Endothelial cell (in vitro differentiated cells): ENCODE measurements at regions not wholly inside any gene's neighbourhood (a gene's known extent, or its start where the extent isn't known, plus 50 kb on each side); places are given as distances from the start of the nearest gene placed in this dataset.

Experiments used
- DNase-seq: peaks from one replicate; pipeline ENCODE4 v3.0.0; 2021; ENCODE audit warnings: low spot score
- H3K27ac Mint-ChIP-seq: one replicate; pipeline ENCODE4 v1.8.0; 2021; ENCODE audit warnings: mixed read lengths, inconsistent platforms; ENCODE audit not compliant: unreplicated experiment
- H3K27me3 Mint-ChIP-seq: one replicate; pipeline ENCODE4 v1.8.0; 2021; ENCODE audit warnings: mild to moderate bottlenecking, moderate library complexity, mixed read lengths, inconsistent platforms; ENCODE audit not compliant: unreplicated experiment
- H3K36me3 Mint-ChIP-seq: one replicate; pipeline ENCODE4 v1.8.0; 2021; ENCODE audit warnings: mild to moderate bottlenecking, low read depth, mixed read lengths, inconsistent platforms; ENCODE audit not compliant: unreplicated experiment
- H3K4me1 Mint-ChIP-seq: one replicate; pipeline ENCODE4 v1.8.0; 2021; ENCODE audit warnings: mild to moderate bottlenecking, mixed read lengths, inconsistent platforms; ENCODE audit not compliant: unreplicated experiment
- H3K4me3 Mint-ChIP-seq: one replicate; pipeline ENCODE4 v1.8.0; 2021; ENCODE audit warnings: mild to moderate bottlenecking, mixed read lengths, inconsistent platforms; ENCODE audit not compliant: unreplicated experiment
- H3K9me3 Mint-ChIP-seq: one replicate; pipeline ENCODE4 v1.8.0; 2021; ENCODE audit warnings: mixed read lengths, inconsistent platforms; ENCODE audit not compliant: unreplicated experiment
- TF ChIP-seq, protein P1 (sequence below): fragments of 200-600 bp; sonication (generic); IDR thresholded peaks from one replicate; pipeline ENCODE4 v1.5.0; 2021; ENCODE audit warnings: antibody characterized with exemption; ENCODE audit not compliant: unreplicated experiment

DNA sequence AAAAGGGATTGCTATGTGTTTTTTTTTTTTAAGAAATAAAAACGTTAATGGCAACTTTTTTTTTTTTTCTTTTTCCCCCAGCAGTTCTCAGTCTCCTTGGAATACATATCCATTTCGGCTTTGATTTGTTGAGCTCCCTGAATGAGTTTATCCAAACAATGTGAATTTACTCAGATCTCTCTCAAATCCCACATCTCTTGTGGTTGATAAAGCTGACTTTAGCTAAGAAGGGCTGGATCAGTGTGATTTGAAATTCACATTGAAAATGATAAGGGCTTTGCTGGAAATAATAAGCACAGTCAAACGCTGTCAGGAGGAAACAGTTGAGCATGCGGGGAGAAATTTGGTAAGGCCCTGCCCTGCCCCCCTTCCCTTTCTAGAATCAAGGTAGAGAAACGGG is 74.1 kb upstream of the IRX3 start:
- H3K4me1 Mint-ChIP-seq, result peaks cover 16% of the 10 kb centered on the region
- DNase-seq, result no peak
- peaks cover 4% of the 10 kb centered on the region for H3K27me3 Mint-ChIP-seq
- H3K4me3 Mint-ChIP-seq, result no peak overlapping the region
- TF ChIP-seq, protein P1, sequence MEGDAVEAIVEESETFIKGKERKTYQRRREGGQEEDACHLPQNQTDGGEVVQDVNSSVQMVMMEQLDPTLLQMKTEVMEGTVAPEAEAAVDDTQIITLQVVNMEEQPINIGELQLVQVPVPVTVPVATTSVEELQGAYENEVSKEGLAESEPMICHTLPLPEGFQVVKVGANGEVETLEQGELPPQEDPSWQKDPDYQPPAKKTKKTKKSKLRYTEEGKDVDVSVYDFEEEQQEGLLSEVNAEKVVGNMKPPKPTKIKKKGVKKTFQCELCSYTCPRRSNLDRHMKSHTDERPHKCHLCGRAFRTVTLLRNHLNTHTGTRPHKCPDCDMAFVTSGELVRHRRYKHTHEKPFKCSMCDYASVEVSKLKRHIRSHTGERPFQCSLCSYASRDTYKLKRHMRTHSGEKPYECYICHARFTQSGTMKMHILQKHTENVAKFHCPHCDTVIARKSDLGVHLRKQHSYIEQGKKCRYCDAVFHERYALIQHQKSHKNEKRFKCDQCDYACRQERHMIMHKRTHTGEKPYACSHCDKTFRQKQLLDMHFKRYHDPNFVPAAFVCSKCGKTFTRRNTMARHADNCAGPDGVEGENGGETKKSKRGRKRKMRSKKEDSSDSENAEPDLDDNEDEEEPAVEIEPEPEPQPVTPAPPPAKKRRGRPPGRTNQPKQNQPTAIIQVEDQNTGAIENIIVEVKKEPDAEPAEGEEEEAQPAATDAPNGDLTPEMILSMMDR, result no peak
- no peaks in the 10 kb centered on the region for H3K9me3 Mint-ChIP-seq
- no peak overlapping the region for H3K27ac Mint-ChIP-seq
- no peaks in the 10 kb centered on the region for H3K36me3 Mint-ChIP-seq

DNA sequence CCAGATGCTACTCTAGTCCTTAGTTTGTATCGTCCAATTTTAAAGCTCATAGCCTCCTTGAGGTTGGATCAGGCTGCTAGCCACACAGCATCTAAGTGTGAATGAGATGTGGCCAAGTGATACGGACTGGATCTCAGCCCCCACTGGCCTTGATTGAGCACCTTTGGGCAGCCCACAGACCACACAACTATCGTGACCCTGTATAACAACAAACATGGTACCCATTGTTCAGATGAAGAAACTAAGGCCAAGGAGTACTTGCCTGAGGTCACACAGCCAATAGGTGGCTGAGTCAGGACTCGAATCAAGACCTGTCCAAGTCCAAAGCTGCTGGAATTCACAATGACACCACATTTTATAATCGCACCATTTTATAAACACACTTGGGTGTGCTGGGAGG is 73.0 kb upstream of the IRX3 start:
- Mint-ChIP-seq H3K27ac (no peak overlapping the region), H3K4me1 (peaks cover 16% of the 10 kb centered on the region), H3K9me3 (no peaks in the 10 kb centered on the region), H3K4me3 (no peak overlapping the region), H3K36me3 (peaks cover under 1% of the 10 kb centered on the region), H3K27me3 (peaks cover 4% of the 10 kb centered on the region)
- TF ChIP-seq, protein P1, result no peak
- no peak for DNase-seq

DNA sequence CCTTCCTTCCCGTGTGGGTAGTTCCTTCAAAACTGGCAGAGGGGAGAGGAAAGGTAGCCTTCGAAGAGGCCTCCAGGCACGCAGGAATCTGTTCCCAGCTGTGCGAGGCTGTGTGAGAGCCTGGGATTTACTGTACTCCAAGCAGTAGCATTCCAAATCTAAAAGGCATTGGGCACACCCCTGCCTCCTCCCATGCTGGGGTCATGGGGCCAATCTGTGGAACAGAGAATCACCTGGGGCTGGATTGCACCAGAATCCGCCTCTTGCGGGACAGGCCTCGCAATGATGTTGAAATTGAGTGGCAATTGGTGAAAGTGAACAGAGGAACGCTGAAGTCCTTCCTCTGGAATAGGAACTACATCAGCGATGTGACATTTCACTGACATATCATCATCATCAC is 72.5 kb upstream of the IRX3 start:
- peaks cover 4% of the 10 kb centered on the region for H3K27me3 Mint-ChIP-seq
- H3K27ac Mint-ChIP-seq, result no peak overlapping the region
- TF ChIP-seq, protein P1, result no peak
- no peak for DNase-seq
- peaks cover 5% of the 10 kb centered on the region for H3K36me3 Mint-ChIP-seq
- H3K4me1 Mint-ChIP-seq, result peaks cover 16% of the 10 kb centered on the region
- no peaks in the 10 kb centered on the region for H3K9me3 Mint-ChIP-seq
- no peak overlapping the region for H3K4me3 Mint-ChIP-seq

DNA sequence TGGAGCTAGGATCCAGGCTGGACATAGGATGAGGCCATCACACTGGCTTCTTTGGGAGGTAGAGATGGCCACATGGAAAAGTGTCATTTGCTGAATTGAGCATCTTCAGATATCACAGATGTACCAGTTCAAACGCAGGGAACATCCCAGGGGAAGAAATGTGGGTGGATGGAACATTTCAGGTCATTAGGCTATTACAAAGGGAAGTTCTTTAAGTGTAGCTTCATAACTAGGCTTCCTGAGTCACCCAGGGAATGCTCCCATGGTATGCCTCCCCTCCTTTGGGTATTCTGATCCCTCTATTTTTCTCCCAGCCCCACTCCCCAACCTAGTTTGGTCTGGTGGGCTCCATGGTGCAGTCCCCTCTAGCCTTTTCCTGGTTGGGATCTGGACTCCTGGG is 69.8 kb upstream of the IRX3 start:
- Mint-ChIP-seq H3K4me1 (peaks cover 2% of the 10 kb centered on the region), H3K9me3 (no peaks in the 10 kb centered on the region)
- TF ChIP-seq, protein P1, result no peak

DNA sequence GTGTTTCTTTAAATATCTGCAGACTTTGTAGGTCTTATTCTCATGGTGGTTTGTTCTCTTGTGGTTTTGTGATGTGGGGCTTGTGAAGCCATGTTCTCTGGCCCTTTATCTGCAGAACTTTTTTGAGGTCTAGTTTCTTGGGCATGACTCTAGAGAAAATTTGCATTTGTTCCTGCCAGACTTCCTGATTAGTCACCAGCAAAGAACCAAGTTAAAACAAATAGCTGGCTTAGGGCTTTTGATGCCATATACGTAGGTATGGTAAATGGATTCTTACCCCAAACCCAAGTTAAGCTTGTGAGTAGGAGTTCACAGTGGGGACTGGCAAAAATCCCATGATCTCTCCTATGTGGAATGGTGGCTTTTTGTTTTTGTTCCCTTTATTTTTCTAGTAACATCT is 68.7 kb upstream of the IRX3 start:
- TF ChIP-seq, protein P1, result no peak
- DNase-seq, result no peak
- H3K9me3 Mint-ChIP-seq, result no peaks in the 10 kb centered on the region

More for the DNA sequence above, 69.8 kb upstream of the IRX3 start:
- Mint-ChIP-seq H3K27me3 (peaks cover 4% of the 10 kb centered on the region), H3K27ac (no peak overlapping the region), H3K36me3 (peaks cover 5% of the 10 kb centered on the region), H3K4me3 (no peak overlapping the region)
- no peak for DNase-seq

More for the DNA sequence above, 68.7 kb upstream of the IRX3 start:
- H3K27me3 Mint-ChIP-seq, result peaks cover 4% of the 10 kb centered on the region
- H3K27ac Mint-ChIP-seq, result no peak overlapping the region
- peaks cover 5% of the 10 kb centered on the region for H3K36me3 Mint-ChIP-seq
- peaks cover 2% of the 10 kb centered on the region for H3K4me1 Mint-ChIP-seq
- H3K4me3 Mint-ChIP-seq, result no peak overlapping the region
